Activated CD4-positive, alpha-beta T cell treated with anti-CD3 and anti-CD28 coated beads, Interleukin-2, amount 10 ng/mL, durations not matched to agents 7 days and 5 days (primary cell): ENCODE measurements at regions not wholly inside any gene's neighbourhood (a gene's known extent, or its start where the extent isn't known, plus 50 kb on each side); places are given as distances from the start of the nearest gene placed in this dataset.

ENCODE experiments used
- CTCF ChIA-PET: fragments of 350-600 bp; sonication (Branson Sonifier 250); formaldehyde crosslinking; loops from one replicate; lab custom pipeline; 2021; ENCODE audit warnings: antibody characterized with exemption; lab: Charles Lee
- POLR2A ChIA-PET: fragments of 350-600 bp; sonication (Branson Sonifier 250); formaldehyde crosslinking; loops from one replicate; lab custom pipeline; 2021; ENCODE audit warnings: antibody characterized with exemption; lab: Charles Lee
- DNase-seq: peaks from one replicate; pipeline ENCODE4 v3.0.0-alpha.2; 2020
- H3K27ac Mint-ChIP-seq: one replicate; pipeline ENCODE4 v1.8.0; 2021; ENCODE audit warnings: mild to moderate bottlenecking, moderate library complexity, mixed read lengths
- H3K27me3 Mint-ChIP-seq: one replicate; pipeline ENCODE4 v1.8.0; 2021; ENCODE audit warnings: mixed read lengths
- H3K36me3 Mint-ChIP-seq: one replicate; pipeline ENCODE4 v1.8.0; 2021; ENCODE audit warnings: low read depth, mixed read lengths
- H3K4me1 Mint-ChIP-seq: one replicate; pipeline ENCODE4 v1.8.0; 2021; ENCODE audit warnings: mixed read lengths
- H3K4me3 Mint-ChIP-seq: one replicate; pipeline ENCODE4 v1.8.0; 2021; ENCODE audit warnings: mild to moderate bottlenecking, moderate library complexity, mixed read lengths
- H3K9me3 Mint-ChIP-seq: one replicate; pipeline ENCODE4 v1.8.0; 2021; ENCODE audit warnings: mixed read lengths

DNA sequence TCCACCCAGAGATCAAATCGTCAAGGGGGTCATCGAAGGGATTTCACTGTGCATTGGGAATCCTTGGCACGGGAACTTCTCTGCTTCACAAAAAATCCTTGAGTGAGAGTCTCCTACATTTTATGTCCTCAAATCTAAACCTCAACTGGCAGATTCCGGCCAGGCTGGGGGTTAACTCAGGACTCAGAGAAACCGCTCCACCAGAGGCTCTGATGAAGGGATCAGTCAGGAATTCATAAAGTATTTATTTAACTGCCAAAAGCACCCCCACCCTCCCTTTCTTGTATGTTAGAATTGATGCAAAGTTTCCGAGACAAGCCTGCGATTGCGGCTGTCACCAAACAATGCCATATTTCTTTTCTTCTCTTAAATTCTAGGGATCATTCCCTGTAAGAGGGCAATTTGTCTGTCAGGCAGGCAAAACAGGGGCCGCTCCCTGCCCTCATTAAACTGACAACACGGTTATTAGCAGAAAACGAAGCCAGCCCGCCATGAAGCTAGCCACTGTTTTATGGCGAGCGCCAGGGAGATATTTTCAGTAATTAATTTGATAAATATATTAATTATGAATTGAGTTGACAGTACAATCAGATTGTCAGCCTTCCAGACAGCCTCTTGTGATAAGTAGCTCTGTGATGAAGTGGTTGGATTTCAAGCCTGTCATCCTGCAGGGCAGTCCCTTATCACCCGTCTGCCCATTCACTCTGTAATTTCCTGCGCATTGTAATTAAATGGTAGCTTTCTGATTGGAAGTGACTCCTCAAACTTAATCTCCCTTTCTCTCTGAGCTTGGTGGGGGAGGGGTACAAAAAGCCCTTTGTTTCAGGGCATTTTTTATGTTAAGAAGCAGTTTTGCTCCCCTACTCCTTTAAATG, 153.0 kb upstream of the GPR26 start:
- no peak overlapping the region for H3K27ac Mint-ChIP-seq
- DNase-seq = no peak
- CTCF ChIA-PET = no interaction called here

DNA sequence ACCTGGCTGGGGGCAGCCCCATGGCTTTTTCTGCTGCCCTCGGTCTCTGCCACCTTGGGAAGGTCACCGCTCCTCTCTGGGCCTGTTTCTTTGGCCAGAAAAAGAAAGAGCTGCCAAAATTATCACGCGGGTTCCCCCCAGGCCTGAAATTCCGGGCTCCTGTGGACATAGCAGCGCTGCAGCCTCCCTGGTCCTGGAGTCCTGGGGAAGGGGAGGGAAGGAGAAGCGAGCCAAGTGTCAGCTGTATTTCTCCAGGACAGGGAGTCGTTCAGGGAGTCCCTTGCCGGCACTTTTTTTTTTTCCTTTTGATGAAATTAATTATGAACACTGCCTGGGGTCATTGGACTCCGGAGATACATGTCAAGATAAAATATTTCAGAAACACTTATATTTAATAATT, 152.3 kb upstream of the GPR26 start:
- Mint-ChIP-seq H3K36me3 (no peaks in the 10 kb centered on the region), H3K9me3 (no peaks in the 10 kb centered on the region), H3K4me1 (no peaks in the 10 kb centered on the region), H3K27ac (no peak overlapping the region), H3K4me3 (no peak overlapping the region), H3K27me3 (peaks cover 1% of the 10 kb centered on the region)
- ChIA-PET POLR2A (no interaction called here), CTCF (no interaction called here)
- DNase-seq = no peak

More for the DNA sequence above, 153.0 kb upstream of the GPR26 start:
- H3K27me3 Mint-ChIP-seq = peaks cover 1% of the 10 kb centered on the region
- no peaks in the 10 kb centered on the region for H3K4me1 Mint-ChIP-seq
- no peaks in the 10 kb centered on the region for H3K36me3 Mint-ChIP-seq
- POLR2A ChIA-PET = no interaction called here
- no peak overlapping the region for H3K4me3 Mint-ChIP-seq
- H3K9me3 Mint-ChIP-seq = no peaks in the 10 kb centered on the region

DNA sequence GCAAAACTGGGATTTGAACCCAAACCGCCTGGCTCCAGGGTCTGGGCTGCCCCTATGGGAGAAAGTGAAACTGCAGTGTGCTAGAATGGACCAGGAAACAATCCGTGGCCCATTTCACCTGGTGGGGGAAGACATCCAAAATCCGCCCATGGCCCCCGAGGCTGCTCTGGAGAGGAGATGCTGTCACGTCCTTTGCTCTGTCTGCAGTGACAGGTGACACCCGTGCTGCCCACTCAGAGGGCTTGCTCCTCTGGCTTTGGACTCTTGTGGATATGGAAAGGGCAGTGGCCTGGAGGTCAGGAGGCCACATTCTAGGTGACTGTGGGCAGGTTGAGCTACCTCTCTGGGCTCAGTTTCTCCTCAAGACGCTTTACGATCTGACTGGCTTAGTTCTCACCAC, 151.2 kb upstream of the GPR26 start:
- Mint-ChIP-seq H3K36me3 (no peaks in the 10 kb centered on the region), H3K9me3 (no peaks in the 10 kb centered on the region), H3K27me3 (no peaks in the 10 kb centered on the region), H3K4me3 (no peak overlapping the region), H3K4me1 (no peaks in the 10 kb centered on the region), H3K27ac (no peak overlapping the region)
- POLR2A ChIA-PET = no interaction called here
- no peak for DNase-seq
- CTCF ChIA-PET = no interaction called here

DNA sequence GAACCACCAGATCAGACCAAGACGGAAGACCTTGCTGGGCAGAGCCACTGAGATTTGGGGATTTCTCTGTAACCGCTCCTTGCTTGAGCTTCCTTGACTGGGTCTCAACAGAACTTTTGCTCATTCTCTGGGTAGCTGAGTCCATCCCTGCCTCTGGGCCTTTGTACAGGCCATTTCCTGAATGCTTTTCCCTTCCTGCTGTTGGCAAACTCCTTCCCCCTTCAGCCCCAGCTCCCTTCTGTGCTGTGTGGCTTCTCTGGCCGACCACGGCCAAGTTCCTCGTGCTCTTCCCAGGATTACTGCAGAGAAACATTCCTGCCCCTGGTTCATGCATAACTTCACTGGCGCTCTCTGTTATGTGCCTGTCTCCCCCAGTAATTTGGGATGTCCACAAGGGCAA, 150.5 kb upstream of the GPR26 start:
- H3K4me1 Mint-ChIP-seq = no peaks in the 10 kb centered on the region
- no peaks in the 10 kb centered on the region for H3K9me3 Mint-ChIP-seq
- H3K27ac Mint-ChIP-seq = no peak overlapping the region
- ChIA-PET POLR2A (no interaction called here), CTCF (no interaction called here)
- H3K4me3 Mint-ChIP-seq = no peak overlapping the region
- H3K36me3 Mint-ChIP-seq = no peaks in the 10 kb centered on the region
- DNase-seq = no peak
- no peaks in the 10 kb centered on the region for H3K27me3 Mint-ChIP-seq

DNA sequence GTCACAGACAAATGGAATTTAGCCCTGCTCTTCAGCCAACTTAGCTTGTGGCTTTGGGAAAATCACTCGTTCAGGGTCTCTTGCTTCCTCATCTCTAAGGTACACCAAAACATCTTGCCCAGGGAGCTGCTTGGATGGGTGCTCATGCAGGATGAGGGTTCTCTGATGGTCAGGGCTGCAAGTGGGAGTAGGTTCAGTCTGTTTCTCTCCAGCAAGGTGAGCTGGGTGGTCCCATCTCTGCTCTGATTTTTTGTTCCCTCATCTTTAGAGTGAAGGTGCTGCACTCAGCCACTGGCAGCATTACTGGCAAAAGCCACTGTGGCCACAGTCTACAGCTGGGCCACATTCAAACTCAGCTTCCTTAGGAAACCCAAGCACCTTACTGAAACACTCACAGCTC, 149.9 kb upstream of the GPR26 start:
- ChIA-PET POLR2A (no interaction called here), CTCF (no interaction called here)
- Mint-ChIP-seq H3K9me3 (no peaks in the 10 kb centered on the region), H3K4me3 (no peak overlapping the region), H3K27me3 (no peaks in the 10 kb centered on the region), H3K36me3 (no peaks in the 10 kb centered on the region), H3K27ac (no peak overlapping the region), H3K4me1 (no peaks in the 10 kb centered on the region)
- no peak for DNase-seq

DNA sequence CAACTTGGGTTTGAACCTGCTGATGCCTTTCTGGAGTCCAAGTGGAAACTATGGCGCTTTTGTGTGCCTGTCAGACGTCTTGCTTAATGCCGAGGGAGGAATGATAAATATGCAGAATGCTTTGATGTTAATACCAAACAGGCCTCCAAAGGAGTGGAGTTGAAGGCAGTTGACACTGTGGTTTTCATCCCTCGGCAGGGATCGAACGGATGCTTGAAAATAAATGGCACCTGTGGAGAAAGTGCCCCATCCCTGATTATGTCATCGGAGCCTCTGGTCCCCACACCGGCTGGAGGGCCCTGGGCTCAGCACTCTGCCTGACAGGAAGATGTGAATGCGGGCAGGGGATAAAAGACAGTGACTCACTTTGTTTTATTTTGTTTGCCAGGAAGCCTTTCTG, 148.7 kb upstream of the GPR26 start:
- no peak overlapping the region for H3K4me3 Mint-ChIP-seq
- ChIA-PET POLR2A (no interaction called here), CTCF (no interaction called here)
- H3K36me3 Mint-ChIP-seq = no peaks in the 10 kb centered on the region
- no peaks in the 10 kb centered on the region for H3K4me1 Mint-ChIP-seq
- H3K27me3 Mint-ChIP-seq = no peaks in the 10 kb centered on the region
- no peak for DNase-seq
- H3K27ac Mint-ChIP-seq = no peak overlapping the region
- no peaks in the 10 kb centered on the region for H3K9me3 Mint-ChIP-seq

DNA sequence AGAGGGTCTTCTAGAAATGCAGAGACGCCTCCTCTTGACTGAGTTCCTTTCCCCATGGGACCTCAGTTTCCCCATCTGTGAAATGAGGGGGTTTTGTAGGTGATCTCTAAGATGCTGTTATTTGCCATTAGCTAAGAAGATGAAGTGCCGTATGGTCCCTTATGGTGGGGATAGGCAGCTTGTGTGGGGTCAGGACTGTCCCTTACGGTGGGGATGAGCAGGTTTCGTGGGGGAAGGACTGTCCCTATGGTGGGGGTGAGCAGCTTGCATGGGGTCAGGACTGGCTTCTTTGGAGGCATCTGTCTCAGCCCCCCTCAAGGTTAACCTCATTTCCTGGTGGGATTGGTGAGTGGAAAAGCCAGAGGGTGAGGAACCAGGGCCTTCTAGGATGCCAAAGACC, 148.3 kb upstream of the GPR26 start:
- Mint-ChIP-seq H3K4me3 (no peak overlapping the region), H3K36me3 (no peaks in the 10 kb centered on the region), H3K4me1 (no peaks in the 10 kb centered on the region), H3K9me3 (no peaks in the 10 kb centered on the region), H3K27me3 (no peaks in the 10 kb centered on the region), H3K27ac (no peak overlapping the region)
- ChIA-PET POLR2A (no interaction called here), CTCF (no interaction called here)
- DNase-seq = no peak

DNA sequence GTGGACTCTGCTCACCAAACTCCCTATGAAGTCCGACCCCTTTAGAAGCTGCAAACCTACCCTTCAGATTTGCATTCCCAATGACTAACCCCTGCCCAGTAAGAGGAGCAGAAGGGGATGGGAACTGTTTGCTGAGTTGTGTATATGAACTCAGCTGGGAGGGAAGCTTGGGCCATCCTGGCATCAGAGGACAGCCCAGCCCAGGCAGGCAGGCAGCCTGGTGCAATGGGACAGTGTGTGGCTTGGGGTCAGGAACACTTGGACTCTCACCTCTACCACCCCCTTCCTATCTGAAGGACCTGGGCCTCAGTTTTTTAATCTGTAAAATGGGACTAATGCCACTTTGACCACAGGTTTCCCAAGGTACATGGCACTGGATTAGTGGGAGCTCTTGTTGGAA, 147.4 kb upstream of the GPR26 start:
- Mint-ChIP-seq H3K27ac (no peak overlapping the region), H3K9me3 (no peaks in the 10 kb centered on the region), H3K4me3 (no peak overlapping the region), H3K4me1 (no peaks in the 10 kb centered on the region), H3K27me3 (no peaks in the 10 kb centered on the region), H3K36me3 (no peaks in the 10 kb centered on the region)
- CTCF ChIA-PET = no interaction called here
- no peak for DNase-seq
- POLR2A ChIA-PET = no interaction called here

DNA sequence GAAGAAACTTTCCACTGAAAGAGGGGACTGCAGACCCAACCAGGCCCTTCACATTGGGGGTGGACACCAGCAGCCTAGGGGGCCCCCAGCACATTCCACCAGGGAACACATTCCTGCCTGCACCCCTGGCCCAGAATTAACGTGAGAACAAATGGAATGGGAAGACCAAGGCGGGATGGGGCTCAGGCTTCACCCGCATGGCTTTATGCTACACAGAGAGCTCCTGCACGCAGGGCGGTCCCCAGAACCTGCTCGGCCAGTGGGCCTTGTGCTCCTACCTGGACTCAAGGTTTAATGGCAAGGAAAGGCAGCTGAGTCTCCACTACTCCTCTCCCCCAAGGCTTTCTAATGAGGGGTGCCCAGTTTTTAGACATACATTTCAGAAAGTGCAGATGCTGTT, 146.3 kb upstream of the GPR26 start:
- Mint-ChIP-seq H3K36me3 (no peaks in the 10 kb centered on the region), H3K27ac (no peak overlapping the region), H3K9me3 (no peaks in the 10 kb centered on the region), H3K4me3 (no peak overlapping the region), H3K4me1 (no peaks in the 10 kb centered on the region), H3K27me3 (no peaks in the 10 kb centered on the region)
- DNase-seq = no peak
- ChIA-PET CTCF (no interaction called here), POLR2A (no interaction called here)

DNA sequence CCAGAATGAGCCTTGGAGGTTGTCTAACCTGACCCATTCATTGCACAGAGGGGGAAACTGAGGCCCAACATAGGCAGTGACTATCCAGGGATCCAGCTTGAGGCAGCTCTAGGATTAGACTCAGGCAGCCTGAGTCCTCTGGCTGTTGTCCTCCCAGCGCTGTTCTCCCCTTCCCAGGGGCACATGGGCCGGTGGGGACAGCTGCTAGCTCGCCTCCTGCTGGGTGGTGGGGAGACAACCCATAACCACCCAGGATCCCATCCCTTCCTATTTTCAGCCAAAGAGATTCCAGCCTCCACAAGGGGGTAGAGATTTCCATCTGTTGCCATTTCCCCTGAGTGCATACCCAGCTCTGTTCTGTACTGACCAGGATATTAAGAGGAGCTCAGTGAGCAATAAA, 145.1 kb upstream of the GPR26 start:
- Mint-ChIP-seq H3K9me3 (no peaks in the 10 kb centered on the region), H3K27ac (no peak overlapping the region), H3K27me3 (peaks cover 2% of the 10 kb centered on the region), H3K4me3 (no peak overlapping the region), H3K36me3 (no peaks in the 10 kb centered on the region), H3K4me1 (no peaks in the 10 kb centered on the region)
- DNase-seq = no peak
- POLR2A ChIA-PET = no interaction called here
- CTCF ChIA-PET = no interaction called here

DNA sequence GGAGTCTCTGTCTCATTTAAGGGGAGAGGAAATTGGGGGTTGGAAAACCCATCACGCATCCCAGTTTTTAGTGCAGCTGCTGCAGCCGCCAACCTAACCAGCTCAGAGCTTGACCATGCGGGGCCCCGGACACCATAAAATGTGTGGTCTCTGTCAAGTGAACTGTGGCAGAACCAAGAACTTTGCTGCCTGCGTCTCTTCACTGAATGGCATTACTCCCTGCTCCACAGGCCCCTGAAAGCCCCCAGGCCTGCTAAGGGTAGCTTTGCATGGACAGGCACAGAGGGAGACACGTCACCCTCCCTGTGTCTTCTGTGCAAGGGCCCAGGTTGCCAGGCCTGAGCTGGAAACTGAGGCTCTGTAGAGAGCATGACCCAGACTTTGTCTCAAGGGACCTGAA, 144.6 kb upstream of the GPR26 start:
- POLR2A ChIA-PET = no interaction called here
- CTCF ChIA-PET = no interaction called here
- no peak for DNase-seq
- H3K9me3 Mint-ChIP-seq = no peaks in the 10 kb centered on the region
- H3K36me3 Mint-ChIP-seq = no peaks in the 10 kb centered on the region
- H3K27ac Mint-ChIP-seq = no peak overlapping the region
- no peaks in the 10 kb centered on the region for H3K4me1 Mint-ChIP-seq
- H3K4me3 Mint-ChIP-seq = no peak overlapping the region
- peaks cover 2% of the 10 kb centered on the region for H3K27me3 Mint-ChIP-seq

DNA sequence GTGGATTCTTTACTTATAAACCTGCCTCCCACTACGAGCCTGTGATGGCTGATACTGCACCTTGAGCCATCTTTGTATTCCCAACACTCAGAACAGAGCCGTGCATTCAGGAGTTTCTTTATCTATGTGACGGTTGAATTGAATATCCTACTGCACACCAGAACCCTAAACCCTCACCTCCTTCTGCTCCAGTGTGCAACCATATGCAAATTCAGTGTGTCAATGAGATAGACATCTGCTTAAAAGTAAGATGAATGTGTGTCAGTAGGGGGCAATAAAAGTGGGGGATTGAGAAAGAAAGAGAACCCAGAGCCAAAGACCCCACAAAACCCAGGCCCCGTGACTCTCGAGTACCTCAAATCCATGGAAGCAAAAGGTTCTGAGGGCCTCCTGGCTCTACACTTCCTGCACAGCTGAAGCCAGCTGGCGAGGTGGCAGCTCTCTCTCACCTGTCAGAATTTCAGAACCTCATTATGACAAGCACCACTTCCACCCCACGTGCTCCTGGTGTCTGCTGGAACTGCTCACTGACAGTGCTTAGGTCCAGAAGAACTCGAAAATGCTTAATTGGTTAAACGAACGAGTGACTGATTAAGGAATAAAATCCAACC, 143.3 kb upstream of the GPR26 start:
- ChIA-PET CTCF (interaction anchor here (0.9 kb wide), 1 partner anchor 99 kb away, joined by 3 read pairs; no protein-coding TSS in a partner anchor), POLR2A (no interaction called here)
- no peak for DNase-seq
- Mint-ChIP-seq H3K4me1 (no peaks in the 10 kb centered on the region), H3K36me3 (no peaks in the 10 kb centered on the region), H3K27me3 (peaks cover 2% of the 10 kb centered on the region), H3K27ac (no peak overlapping the region), H3K9me3 (no peaks in the 10 kb centered on the region), H3K4me3 (no peak overlapping the region)

DNA sequence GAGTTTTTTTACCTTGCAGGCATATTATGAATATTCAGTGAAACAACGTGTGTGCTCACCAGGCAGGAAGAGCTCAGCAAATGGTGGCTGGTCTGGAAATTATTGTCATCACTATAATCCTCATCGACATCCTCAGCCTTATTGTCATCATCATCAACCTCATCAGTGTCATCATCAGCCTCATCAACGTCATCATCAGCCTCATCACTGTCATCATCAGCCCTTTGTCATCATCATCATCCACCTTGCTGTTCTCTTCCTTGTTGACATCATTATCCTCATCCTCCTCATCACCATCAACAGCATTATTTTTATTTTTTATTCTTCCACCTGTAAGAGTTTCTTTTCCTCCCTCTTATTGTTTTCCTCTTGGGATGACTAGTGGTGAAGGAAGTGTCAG, 142.3 kb upstream of the GPR26 start:
- no peak overlapping the region for H3K4me3 Mint-ChIP-seq
- H3K4me1 Mint-ChIP-seq = no peaks in the 10 kb centered on the region
- CTCF ChIA-PET = no interaction called here
- peaks cover 2% of the 10 kb centered on the region for H3K27me3 Mint-ChIP-seq
- H3K9me3 Mint-ChIP-seq = no peaks in the 10 kb centered on the region
- no peaks in the 10 kb centered on the region for H3K36me3 Mint-ChIP-seq
- no peak for DNase-seq
- POLR2A ChIA-PET = no interaction called here
- no peak overlapping the region for H3K27ac Mint-ChIP-seq
